ENCODE measurements at regions not wholly inside any gene's neighbourhood (a gene's known extent, or its start where the extent isn't known, plus 50 kb on each side); places are given as distances from the start of the nearest gene placed in this dataset.

DNA sequence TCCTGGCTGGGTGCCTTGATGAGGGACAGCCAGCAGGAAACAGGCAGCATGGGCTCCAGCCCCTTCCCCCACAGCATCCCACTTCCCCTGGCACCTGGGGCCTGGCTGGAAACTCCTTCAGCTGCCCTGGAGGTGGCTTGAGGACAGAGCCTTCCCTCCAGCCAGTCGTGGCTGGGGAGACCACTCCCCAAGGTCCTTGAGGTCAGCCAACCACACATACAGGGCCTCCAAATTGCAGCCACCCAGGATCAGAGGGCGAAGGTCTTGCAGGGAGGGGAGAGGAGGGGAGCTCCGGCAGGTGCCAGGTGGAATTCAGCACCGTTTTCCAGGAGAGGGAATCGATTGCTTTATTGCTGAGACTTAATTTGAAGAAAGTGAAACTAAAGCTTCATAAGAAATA lies 280.4 kb downstream of the PBX3 start:
- 59% methylated on average over 5 of the region's 5 CpGs for WGBS
- no peaks in the 10 kb centered on the region for H3K36me3 ChIP-seq

GRCh38 chr9:126028746-126029145 lies 281.6 kb downstream of the PBX3 start:
- Histone ChIP-seq H3K9me3 (no peaks in the 10 kb centered on the region), H3K27ac (no peak overlapping the region), H3K4me1 (no peaks in the 10 kb centered on the region), H3K4me3 (no peak overlapping the region), H3K36me3 (no peaks in the 10 kb centered on the region), H3K27me3 (peaks cover 24% of the 10 kb centered on the region)
- WGBS: 98% methylated on average over 10 of the region's 10 CpGs
- TF ChIP-seq POLR2AphosphoS5 (IDR thresholded peaks at IDR 0.05) (no peak), POLR2A (IDR thresholded peaks at IDR 0.05) (no peak), EP300 (IDR thresholded peaks at IDR 0.05) (no peak)
- TF ChIP-seq, protein P1, sequence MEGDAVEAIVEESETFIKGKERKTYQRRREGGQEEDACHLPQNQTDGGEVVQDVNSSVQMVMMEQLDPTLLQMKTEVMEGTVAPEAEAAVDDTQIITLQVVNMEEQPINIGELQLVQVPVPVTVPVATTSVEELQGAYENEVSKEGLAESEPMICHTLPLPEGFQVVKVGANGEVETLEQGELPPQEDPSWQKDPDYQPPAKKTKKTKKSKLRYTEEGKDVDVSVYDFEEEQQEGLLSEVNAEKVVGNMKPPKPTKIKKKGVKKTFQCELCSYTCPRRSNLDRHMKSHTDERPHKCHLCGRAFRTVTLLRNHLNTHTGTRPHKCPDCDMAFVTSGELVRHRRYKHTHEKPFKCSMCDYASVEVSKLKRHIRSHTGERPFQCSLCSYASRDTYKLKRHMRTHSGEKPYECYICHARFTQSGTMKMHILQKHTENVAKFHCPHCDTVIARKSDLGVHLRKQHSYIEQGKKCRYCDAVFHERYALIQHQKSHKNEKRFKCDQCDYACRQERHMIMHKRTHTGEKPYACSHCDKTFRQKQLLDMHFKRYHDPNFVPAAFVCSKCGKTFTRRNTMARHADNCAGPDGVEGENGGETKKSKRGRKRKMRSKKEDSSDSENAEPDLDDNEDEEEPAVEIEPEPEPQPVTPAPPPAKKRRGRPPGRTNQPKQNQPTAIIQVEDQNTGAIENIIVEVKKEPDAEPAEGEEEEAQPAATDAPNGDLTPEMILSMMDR (IDR thresholded peaks at IDR 0.05): no peak
- no peak for DNase-seq (ENCODE audit: low spot score in 2 of 2)

More for the DNA sequence above, 280.4 kb downstream of the PBX3 start:
- TF ChIP-seq, protein P1 (IDR thresholded peaks at IDR 0.05): no peak
- TF ChIP-seq POLR2A (IDR thresholded peaks at IDR 0.05): no peak
- no peak for TF ChIP-seq POLR2AphosphoS5 (IDR thresholded peaks at IDR 0.05)
- no peak for TF ChIP-seq EP300 (IDR thresholded peaks at IDR 0.05)
- Histone ChIP-seq H3K27ac (no peak overlapping the region), H3K4me3 (no peak overlapping the region), H3K27me3 (peaks cover 24% of the 10 kb centered on the region), H3K9me3 (no peaks in the 10 kb centered on the region), H3K4me1 (no peaks in the 10 kb centered on the region)
- DNase-seq (ENCODE audit: low spot score in 2 of 2): no peak

GRCh38 chr9:126030716-126031115 lies 283.5 kb downstream of the PBX3 start:
- Histone ChIP-seq H3K36me3 (no peaks in the 10 kb centered on the region), H3K9me3 (no peaks in the 10 kb centered on the region), H3K4me3 (no peak overlapping the region), H3K27me3 (peaks cover 24% of the 10 kb centered on the region), H3K27ac (no peak overlapping the region), H3K4me1 (no peaks in the 10 kb centered on the region)
- WGBS: 100% methylated on average over 1 of the region's 7 CpGs
- TF ChIP-seq EP300 (IDR thresholded peaks at IDR 0.05) (no peak), POLR2AphosphoS5 (IDR thresholded peaks at IDR 0.05) (no peak), POLR2A (IDR thresholded peaks at IDR 0.05) (no peak)
- TF ChIP-seq, protein P1 (IDR thresholded peaks at IDR 0.05): no peak
- no peak for DNase-seq (ENCODE audit: low spot score in 2 of 2)

DNA sequence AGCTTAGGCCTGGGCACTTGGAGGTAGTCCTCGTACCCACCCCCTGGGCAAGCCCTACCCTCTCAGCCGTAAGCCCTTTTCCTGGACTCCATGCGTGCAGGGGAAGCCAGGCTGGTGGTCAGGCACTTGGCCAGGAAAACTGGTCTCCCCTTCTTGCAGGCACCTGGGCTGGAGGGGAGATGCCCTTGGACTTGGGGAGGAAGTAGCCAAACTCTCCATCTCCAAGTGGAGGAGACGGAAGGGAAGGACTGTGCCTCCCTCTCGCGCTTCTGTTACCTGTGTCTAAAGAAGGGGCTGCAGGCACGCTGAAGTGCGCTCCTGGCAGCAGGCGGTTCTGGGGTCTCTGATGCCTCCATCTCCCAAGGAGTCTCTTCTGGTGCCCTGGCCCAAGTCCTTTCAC lies 283.9 kb downstream of the PBX3 start:
- Histone ChIP-seq H3K27me3 (peaks cover 21% of the 10 kb centered on the region), H3K9me3 (no peaks in the 10 kb centered on the region), H3K4me1 (no peaks in the 10 kb centered on the region), H3K27ac (no peak overlapping the region), H3K36me3 (no peaks in the 10 kb centered on the region), H3K4me3 (no peak overlapping the region)
- TF ChIP-seq, protein P1 (IDR thresholded peaks at IDR 0.05): no peak
- TF ChIP-seq POLR2A (IDR thresholded peaks at IDR 0.05) (no peak), EP300 (IDR thresholded peaks at IDR 0.05) (no peak), POLR2AphosphoS5 (IDR thresholded peaks at IDR 0.05) (no peak)
- WGBS: 79% methylated on average over 7 of the region's 9 CpGs
- no peak for DNase-seq (ENCODE audit: low spot score in 2 of 2)

GRCh38 chr9:126032135-126032534 lies 285.0 kb downstream of the PBX3 start:
- Histone ChIP-seq H3K4me3 (no peak overlapping the region), H3K4me1 (no peaks in the 10 kb centered on the region), H3K9me3 (no peaks in the 10 kb centered on the region), H3K27ac (no peak overlapping the region), H3K36me3 (no peaks in the 10 kb centered on the region), H3K27me3 (peaks cover 21% of the 10 kb centered on the region)
- TF ChIP-seq EP300 (IDR thresholded peaks at IDR 0.05) (no peak), POLR2AphosphoS5 (IDR thresholded peaks at IDR 0.05) (no peak), POLR2A (IDR thresholded peaks at IDR 0.05) (no peak)
- TF ChIP-seq, protein P1 (IDR thresholded peaks at IDR 0.05): no peak
- WGBS: 90% methylated on average over 8 of the region's 8 CpGs
- no peak for DNase-seq (ENCODE audit: low spot score in 2 of 2)

All from suprapubic skin (tissue), 4 donors.